Activated naive CD8-positive, alpha-beta T cell treated with anti-CD3 and anti-CD28 coated beads for 36 hours (primary cell): ENCODE measurements at regions not wholly inside any gene's neighbourhood (a gene's known extent, or its start where the extent isn't known, plus 50 kb on each side); places are given as distances from the start of the nearest gene placed in this dataset.
"Not testable (repeated sequence)": the region's sequence is repeated elsewhere in the genome, so short reads cannot be mapped to it uniquely, and the experiment has no call there.

Source experiments
- DNase-seq: peaks from one replicate; pipeline ENCODE4 v3.0.0; 2021
- H3K27ac Mint-ChIP-seq: one replicate; pipeline ENCODE4 v1.8.0; 2022; ENCODE audit warnings: mild to moderate bottlenecking, moderate library complexity, mixed read lengths
- H3K27me3 Mint-ChIP-seq: one replicate; pipeline ENCODE4 v1.8.0; 2022; ENCODE audit warnings: mild to moderate bottlenecking, mixed read lengths
- H3K36me3 Mint-ChIP-seq: one replicate; pipeline ENCODE4 v1.8.0; 2021; ENCODE audit warnings: mild to moderate bottlenecking, mixed read lengths
- H3K4me1 Mint-ChIP-seq: one replicate; pipeline ENCODE4 v1.8.0; 2021; ENCODE audit warnings: mixed read lengths
- H3K4me3 Mint-ChIP-seq: one replicate; pipeline ENCODE4 v1.8.0; 2022; ENCODE audit warnings: mild to moderate bottlenecking, moderate library complexity, mixed read lengths
- H3K9me3 Mint-ChIP-seq: one replicate; pipeline ENCODE4 v1.8.0; 2022; ENCODE audit warnings: mixed read lengths

DNA sequence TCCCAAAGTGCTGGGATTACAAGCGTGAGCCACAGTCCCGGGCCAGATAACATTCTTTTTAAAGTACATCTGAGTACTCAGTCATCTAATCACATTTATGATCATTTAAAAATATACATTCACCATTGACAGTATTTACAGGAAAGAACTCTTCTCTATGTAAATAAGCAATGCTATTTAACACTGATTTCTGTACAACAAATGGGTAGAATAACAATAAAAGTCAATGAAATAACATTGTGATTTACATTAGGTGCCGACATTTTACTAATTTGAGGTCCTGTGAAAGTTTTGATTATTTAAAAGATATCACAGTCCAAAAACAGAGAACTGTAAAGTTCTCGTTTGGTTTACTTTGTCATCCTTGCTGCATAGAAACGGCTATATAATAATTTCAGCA is 1763.7 kb downstream of the SLITRK1 start:
- no peak overlapping the region for H3K27ac Mint-ChIP-seq
- no peaks in the 10 kb centered on the region for H3K4me1 Mint-ChIP-seq

DNA sequence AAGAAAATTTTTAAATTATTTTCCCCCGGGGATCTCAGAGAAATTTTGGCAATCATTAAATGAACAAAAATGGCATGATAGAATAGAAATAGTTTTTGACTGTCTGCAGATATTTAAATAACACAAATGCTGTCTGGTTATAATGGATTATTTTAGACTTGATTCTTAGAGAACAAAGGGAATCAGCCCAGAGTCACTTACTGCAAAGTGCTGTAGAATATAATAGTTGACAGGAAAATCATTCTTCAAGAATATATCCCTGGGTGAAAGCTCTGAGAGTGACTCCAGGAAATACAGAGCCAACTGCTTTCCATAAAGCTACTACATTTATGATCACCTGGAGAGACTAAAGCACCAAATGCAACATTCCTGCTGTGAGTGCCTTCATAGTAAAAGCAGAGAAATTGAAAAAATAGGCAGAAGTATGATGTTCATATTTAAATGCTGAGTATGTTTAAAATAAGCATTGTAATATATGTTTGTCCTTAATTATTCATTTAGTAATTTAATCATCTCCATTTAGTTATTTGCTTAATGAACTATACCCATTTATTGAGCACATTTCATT is 1765.8 kb downstream of the SLITRK1 start:
- Mint-ChIP-seq H3K9me3 (peaks cover 5% of the 10 kb centered on the region), H3K36me3 (no peaks in the 10 kb centered on the region)
- DNase-seq: no peak

More for the DNA sequence above, 1763.7 kb downstream of the SLITRK1 start:
- Mint-ChIP-seq H3K27me3 (no peaks in the 10 kb centered on the region), H3K36me3 (no peaks in the 10 kb centered on the region), H3K9me3 (peaks cover 7% of the 10 kb centered on the region), H3K4me3 (no peak overlapping the region)
- DNase-seq: no peak

DNA sequence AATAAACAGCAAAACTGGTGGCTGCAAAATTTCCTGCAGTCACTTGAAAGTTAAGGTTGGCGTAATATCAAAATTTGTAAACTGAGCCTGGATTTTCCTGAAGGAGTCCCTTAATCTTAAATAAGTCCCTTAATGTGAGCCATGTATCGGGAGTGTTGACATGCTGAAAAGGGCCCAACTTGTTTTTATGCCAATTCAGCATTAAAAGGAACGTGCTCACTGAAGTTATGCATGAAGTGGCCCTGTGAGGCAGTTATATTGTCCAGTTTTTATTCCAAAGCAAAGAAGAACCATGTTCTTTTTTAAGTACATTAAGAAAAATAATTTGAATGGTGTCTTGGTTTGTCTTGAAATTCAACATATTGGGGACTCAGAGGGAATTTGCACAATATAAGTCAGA is 1766.9 kb downstream of the SLITRK1 start:
- no peak for DNase-seq
- no peaks in the 10 kb centered on the region for H3K27me3 Mint-ChIP-seq
- H3K9me3 Mint-ChIP-seq: peaks cover 8% of the 10 kb centered on the region
- no peak overlapping the region for H3K27ac Mint-ChIP-seq
- no peak overlapping the region for H3K4me3 Mint-ChIP-seq
- no peaks in the 10 kb centered on the region for H3K4me1 Mint-ChIP-seq
- H3K36me3 Mint-ChIP-seq: no peaks in the 10 kb centered on the region

More for the DNA sequence above, 1765.8 kb downstream of the SLITRK1 start:
- Mint-ChIP-seq H3K27me3 (no peaks in the 10 kb centered on the region), H3K4me3 (no peak overlapping the region), H3K4me1 (no peaks in the 10 kb centered on the region), H3K27ac (no peak overlapping the region)

DNA sequence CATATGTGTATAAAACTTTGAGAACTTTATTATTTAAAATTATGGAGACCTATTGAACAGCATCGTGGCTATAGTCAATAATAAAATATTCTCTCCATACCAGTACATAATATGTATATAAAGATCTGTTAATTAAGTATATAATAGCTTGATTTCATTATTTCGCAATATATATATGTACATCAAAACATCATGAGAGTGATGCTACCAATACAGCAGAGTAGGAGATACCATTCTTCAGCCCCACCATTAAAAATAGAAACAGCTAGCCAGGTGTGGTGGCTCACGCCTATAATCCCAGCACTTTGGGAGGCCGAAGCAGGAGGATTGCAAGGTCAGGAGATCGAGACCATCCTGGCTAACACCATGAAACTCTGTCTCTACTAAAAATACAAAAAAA is 1755.3 kb upstream of the SPRY2 start:
- Mint-ChIP-seq H3K36me3 (no peaks in the 10 kb centered on the region), H3K9me3 (peaks cover 5% of the 10 kb centered on the region), H3K4me1 (no peaks in the 10 kb centered on the region), H3K27me3 (no peaks in the 10 kb centered on the region), H3K27ac (no peak overlapping the region), H3K4me3 (no peak overlapping the region)
- no peak for DNase-seq

DNA sequence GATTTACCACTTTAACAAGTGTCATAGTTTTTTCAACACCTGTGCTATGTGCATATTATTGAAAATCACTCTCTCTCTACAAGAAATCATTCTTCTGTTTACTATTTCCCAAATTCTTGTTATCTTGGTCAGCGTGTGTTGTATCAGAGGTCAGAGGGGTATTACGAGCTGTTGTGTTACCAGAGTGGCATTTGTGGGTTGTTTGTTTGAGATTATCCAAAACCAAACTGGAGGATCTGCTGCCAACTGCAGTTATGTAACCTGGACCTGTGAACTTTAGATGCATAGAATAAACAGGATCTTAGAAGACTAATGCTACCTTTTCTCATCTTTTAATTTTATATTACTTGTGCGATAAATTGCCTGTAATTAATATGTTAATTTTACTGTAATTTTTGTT is 1751.4 kb upstream of the SPRY2 start:
- Mint-ChIP-seq H3K4me3 (no peak overlapping the region), H3K27ac (no peak overlapping the region), H3K27me3 (no peaks in the 10 kb centered on the region), H3K36me3 (no peaks in the 10 kb centered on the region), H3K9me3 (peaks cover 2% of the 10 kb centered on the region), H3K4me1 (no peaks in the 10 kb centered on the region)
- no peak for DNase-seq

DNA sequence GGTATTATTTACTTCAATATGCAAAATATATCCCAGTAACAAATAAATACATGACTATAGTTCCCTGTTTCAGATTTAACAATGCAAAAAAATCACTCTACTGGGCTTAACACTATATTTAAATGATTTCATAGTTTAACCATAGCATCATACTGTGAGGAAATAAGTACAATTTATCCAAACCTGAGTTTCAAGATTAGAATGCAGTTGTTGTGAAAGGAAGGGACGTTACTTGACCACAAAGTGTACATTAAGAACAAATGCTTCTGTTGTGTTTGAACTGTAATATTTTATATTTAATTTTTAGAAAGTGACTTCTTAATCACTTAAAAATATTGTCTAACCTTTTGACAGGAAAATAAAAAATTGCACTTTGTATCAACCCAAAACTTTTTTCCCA is 1747.9 kb upstream of the SPRY2 start:
- Mint-ChIP-seq H3K27ac (no peak overlapping the region), H3K27me3 (no peaks in the 10 kb centered on the region), H3K4me3 (no peak overlapping the region), H3K4me1 (no peaks in the 10 kb centered on the region), H3K9me3 (peaks cover 2% of the 10 kb centered on the region), H3K36me3 (no peaks in the 10 kb centered on the region)
- DNase-seq: no peak

DNA sequence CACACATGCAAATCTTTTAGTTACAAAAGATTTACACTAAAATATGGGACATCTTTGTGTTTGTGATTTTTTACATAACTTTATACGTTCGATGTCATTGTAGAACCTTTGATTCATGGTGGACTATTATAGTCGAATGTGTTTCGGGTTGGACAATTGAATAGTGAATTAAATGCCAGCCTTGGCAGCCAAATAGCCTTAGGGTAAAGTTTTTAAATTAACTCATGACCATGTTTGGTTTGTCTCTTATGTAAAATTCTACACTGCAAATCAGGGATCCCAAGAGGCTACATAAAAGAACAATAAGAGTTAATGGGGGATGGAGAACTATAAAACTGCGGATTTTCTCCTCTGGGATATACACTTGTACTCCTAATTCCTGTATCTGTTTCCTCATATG is 1735.6 kb upstream of the SPRY2 start:
- no peak for DNase-seq
- Mint-ChIP-seq H3K9me3 (peaks cover 1% of the 10 kb centered on the region), H3K27me3 (no peaks in the 10 kb centered on the region), H3K4me3 (no peak overlapping the region), H3K27ac (no peak overlapping the region), H3K4me1 (no peaks in the 10 kb centered on the region), H3K36me3 (no peaks in the 10 kb centered on the region)

DNA sequence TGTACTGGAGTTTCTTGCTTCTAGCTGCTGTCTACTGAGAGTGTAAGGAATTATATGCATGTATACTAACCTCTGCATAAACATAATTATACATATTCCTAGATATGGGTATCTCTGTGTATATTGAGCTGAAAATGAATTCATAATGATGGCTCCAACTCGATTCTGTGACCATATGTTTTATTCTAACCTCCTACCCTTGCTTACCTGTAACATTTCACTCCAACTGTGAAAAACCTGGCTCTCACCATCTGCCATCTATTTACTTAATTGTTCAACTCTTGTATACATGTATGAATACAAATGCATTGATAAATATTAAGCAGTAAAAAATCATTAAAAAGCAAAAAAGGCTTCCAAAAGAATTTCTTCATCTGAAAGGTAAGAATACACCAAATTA is 1729.5 kb upstream of the SPRY2 start:
- H3K27ac Mint-ChIP-seq: no peak overlapping the region
- H3K27me3 Mint-ChIP-seq: no peaks in the 10 kb centered on the region
- DNase-seq: no peak
- H3K9me3 Mint-ChIP-seq: peaks cover 3% of the 10 kb centered on the region
- H3K36me3 Mint-ChIP-seq: no peaks in the 10 kb centered on the region
- no peaks in the 10 kb centered on the region for H3K4me1 Mint-ChIP-seq
- H3K4me3 Mint-ChIP-seq: no peak overlapping the region

DNA sequence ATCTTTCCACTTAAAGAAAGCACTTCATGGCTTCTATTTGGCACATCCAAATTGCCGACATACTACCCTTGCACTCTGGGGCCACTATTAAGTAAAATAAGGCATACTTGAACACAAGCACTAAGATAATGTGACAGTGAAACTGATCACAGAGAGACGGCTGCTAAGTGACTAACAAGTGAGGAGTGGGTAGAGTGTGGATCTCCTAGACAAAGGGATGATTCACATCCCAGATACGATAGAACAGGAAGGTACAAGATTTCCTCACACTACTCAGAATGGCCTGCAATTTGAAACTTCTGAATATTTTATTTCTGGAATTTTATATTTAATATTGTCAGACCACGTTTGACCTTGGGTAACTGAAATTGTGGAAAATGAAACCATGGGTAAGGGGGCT is 1721.8 kb upstream of the SPRY2 start:
- Mint-ChIP-seq H3K27ac (no peak overlapping the region), H3K4me1 (no peaks in the 10 kb centered on the region), H3K9me3 (peaks cover 3% of the 10 kb centered on the region), H3K27me3 (no peaks in the 10 kb centered on the region), H3K4me3 (no peak overlapping the region), H3K36me3 (no peaks in the 10 kb centered on the region)
- DNase-seq: no peak

DNA sequence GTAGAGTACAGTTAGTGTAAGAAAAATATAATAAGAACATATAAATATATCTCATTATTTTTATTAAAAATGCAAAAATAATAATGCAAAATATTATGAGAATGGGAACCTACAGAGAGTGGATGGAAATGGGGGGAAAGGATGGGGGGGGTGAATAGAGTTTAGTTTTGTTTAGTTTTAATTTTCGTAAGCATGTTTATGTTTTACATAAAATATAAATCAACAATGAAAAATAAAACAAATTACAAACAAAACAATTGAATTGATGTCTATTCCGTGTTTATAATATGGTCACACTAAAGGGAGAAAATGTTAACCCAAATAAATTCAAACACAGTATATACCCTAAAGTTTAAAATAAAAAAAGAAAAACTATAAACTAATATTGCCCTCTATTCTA is 1717.4 kb upstream of the SPRY2 start:
- H3K27me3 Mint-ChIP-seq: no peaks in the 10 kb centered on the region
- H3K9me3 Mint-ChIP-seq: peaks cover 4% of the 10 kb centered on the region
- no peaks in the 10 kb centered on the region for H3K36me3 Mint-ChIP-seq
- H3K4me3 Mint-ChIP-seq: no peak overlapping the region
- no peak overlapping the region for H3K27ac Mint-ChIP-seq
- H3K4me1 Mint-ChIP-seq: no peaks in the 10 kb centered on the region
- DNase-seq: no peak

DNA sequence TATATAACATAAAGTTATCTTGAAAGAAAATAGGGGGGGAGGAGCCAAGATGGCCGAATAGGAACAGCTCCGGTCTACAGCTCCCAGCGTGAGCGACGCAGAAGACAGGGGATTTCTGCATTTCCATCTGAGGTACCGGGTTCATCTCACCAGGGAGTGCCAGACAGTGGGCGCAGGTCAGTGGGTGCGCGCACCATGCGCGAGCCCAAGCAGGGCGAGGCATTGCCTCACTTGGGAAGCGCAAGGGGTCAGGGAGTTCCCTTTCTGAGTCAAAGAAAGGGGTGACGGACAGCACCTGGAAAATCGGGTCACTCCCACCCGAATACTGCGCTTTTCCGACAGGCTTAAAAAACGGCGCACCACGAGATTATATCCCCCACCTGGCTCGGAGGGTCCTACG is 1704.4 kb upstream of the SPRY2 start:
- not testable (repeated sequence) for H3K27me3 Mint-ChIP-seq, DNase-seq, H3K4me3 Mint-ChIP-seq, H3K27ac Mint-ChIP-seq, H3K36me3 Mint-ChIP-seq, H3K4me1 Mint-ChIP-seq, H3K9me3 Mint-ChIP-seq

DNA sequence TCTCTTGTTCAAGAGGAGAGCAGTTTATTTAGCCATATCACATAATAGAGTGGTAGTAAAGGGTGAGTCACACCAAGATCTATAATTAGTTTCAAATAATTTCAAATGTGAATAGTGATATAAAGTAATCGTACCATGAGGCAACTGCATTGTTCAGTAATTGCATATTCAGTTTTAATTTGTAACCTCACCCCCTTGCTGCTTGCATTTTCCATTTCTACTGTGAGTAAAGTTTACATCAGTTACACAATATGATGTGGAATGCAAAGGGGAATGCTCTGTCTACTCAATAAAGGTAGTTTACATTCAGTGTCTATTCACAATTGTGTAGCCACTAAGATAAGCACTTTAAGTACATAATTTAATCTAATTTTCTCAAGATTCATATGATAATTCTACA is 1695.7 kb upstream of the SPRY2 start:
- DNase-seq: no peak
- Mint-ChIP-seq H3K4me3 (no peak overlapping the region), H3K4me1 (no peaks in the 10 kb centered on the region), H3K9me3 (peaks cover 9% of the 10 kb centered on the region), H3K36me3 (no peaks in the 10 kb centered on the region), H3K27me3 (no peaks in the 10 kb centered on the region), H3K27ac (no peak overlapping the region)

DNA sequence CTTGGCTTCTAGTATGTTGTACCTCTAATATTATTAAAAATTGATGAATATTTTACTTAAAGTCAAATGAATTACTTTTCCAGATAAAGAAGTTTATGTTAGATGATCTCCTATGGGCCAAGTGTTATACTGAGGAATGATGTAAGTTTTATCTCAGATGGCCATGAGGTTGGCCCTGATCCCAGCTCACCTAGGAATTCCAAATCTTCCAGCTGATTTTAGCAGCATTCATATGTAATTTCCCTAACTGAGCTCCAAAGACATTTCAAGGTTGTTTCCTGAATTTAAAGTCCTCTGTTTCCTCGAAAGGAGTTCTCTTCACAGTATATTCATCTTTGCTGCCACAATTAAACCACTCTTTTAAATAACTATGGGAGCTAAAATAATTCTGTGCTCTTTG is 1670.4 kb upstream of the SPRY2 start:
- no peak overlapping the region for H3K4me3 Mint-ChIP-seq
- no peaks in the 10 kb centered on the region for H3K27me3 Mint-ChIP-seq
- peaks cover 5% of the 10 kb centered on the region for H3K9me3 Mint-ChIP-seq
- no peak overlapping the region for H3K27ac Mint-ChIP-seq
- DNase-seq: no peak
- H3K4me1 Mint-ChIP-seq: no peaks in the 10 kb centered on the region
- no peaks in the 10 kb centered on the region for H3K36me3 Mint-ChIP-seq

DNA sequence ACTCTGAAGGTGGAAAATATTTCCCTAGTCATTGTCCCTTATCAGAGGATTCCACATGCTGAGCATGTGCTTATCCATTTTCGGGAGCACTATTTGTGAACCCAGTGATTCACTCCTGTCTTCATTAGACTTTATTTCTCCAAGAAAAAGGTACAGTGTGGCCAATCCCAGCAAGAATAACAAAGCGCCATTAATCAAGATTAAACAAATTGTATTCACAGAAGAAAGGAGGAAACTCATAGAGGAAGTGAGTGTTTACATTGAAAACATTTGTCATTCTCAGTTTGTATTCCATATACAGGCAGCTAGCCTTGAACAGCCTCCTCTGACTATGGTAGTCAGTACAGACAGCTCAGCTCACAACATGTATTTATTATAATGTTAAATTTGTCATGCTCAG is 1669.9 kb upstream of the SPRY2 start:
- H3K27me3 Mint-ChIP-seq: no peaks in the 10 kb centered on the region
- no peaks in the 10 kb centered on the region for H3K36me3 Mint-ChIP-seq
- H3K4me1 Mint-ChIP-seq: no peaks in the 10 kb centered on the region
- no peak overlapping the region for H3K27ac Mint-ChIP-seq
- peaks cover 6% of the 10 kb centered on the region for H3K9me3 Mint-ChIP-seq
- DNase-seq: no peak
- H3K4me3 Mint-ChIP-seq: no peak overlapping the region

DNA sequence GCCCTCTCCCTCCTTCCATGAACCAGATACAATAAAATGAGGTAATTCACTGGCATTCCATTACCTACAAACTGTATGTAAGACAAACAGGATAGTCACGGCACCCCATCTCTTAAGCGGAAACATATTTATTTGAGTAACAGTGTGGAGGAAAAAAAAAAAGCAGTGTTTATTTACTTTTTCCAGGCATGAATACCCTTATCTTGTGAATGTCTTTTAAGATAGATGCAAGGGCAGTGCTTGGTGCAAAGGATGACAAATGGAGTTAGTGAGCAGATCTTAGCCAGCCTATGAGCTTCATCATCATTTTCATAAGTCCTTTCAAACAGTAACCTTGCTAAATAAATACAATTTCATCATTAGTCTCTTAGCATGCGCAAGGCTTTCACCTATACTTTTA is 1661.8 kb upstream of the SPRY2 start:
- no peaks in the 10 kb centered on the region for H3K27me3 Mint-ChIP-seq
- no peak overlapping the region for H3K27ac Mint-ChIP-seq
- no peaks in the 10 kb centered on the region for H3K36me3 Mint-ChIP-seq
- H3K4me3 Mint-ChIP-seq: no peak overlapping the region
- peaks cover 6% of the 10 kb centered on the region for H3K9me3 Mint-ChIP-seq
- no peak for DNase-seq
- no peaks in the 10 kb centered on the region for H3K4me1 Mint-ChIP-seq

DNA sequence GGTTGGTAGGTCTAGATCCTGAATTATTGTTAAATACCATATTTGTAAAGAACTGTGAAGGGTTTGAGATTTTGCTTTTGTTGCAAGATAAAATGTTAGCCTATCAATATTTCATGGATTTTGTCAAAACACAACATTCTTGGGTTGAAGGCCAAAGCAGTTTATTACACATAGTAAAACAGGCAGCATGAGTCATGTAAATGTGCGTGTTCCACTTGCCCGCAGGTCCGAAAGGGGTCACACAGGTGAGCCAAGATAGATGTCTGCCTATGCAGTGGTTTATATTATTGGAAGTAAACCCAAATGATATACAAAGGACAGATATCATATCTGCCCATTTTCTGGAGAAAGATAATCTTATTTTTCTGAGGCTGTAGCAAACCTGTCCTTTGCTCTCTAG is 1654.4 kb upstream of the SPRY2 start:
- no peak for DNase-seq
- no peak overlapping the region for H3K27ac Mint-ChIP-seq
- H3K4me1 Mint-ChIP-seq: no peaks in the 10 kb centered on the region
- H3K36me3 Mint-ChIP-seq: no peaks in the 10 kb centered on the region
- no peaks in the 10 kb centered on the region for H3K27me3 Mint-ChIP-seq
- H3K4me3 Mint-ChIP-seq: no peak overlapping the region
- no peaks in the 10 kb centered on the region for H3K9me3 Mint-ChIP-seq

DNA sequence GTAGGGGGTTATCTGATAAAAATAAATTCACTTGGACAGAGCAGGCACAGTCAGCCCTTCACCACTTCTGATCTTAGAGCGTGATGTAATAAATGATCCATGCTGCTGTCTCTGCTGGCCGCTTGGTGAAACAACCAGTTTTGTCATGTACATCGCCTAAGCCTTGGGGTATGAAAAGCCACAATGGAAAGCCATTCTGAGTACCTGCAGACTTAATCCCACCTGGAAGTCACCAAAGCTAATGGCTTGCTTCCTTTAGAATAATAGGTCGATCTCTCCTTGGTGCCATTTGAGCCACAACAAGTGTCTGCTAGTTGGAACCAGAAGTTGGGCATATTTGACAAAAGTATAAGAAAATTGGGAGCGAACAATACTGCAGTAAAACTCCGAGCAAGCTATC is 1649.7 kb upstream of the SPRY2 start:
- peaks cover 5% of the 10 kb centered on the region for H3K9me3 Mint-ChIP-seq
- no peaks in the 10 kb centered on the region for H3K36me3 Mint-ChIP-seq
- H3K4me3 Mint-ChIP-seq: no peak overlapping the region
- DNase-seq: no peak
- no peaks in the 10 kb centered on the region for H3K27me3 Mint-ChIP-seq
- H3K27ac Mint-ChIP-seq: no peak overlapping the region
- H3K4me1 Mint-ChIP-seq: no peaks in the 10 kb centered on the region
